ENCODE measurements at regions not wholly inside any gene's neighbourhood (a gene's known extent, or its start where the extent isn't known, plus 50 kb on each side); places are given as distances from the start of the nearest gene placed in this dataset.

DNA sequence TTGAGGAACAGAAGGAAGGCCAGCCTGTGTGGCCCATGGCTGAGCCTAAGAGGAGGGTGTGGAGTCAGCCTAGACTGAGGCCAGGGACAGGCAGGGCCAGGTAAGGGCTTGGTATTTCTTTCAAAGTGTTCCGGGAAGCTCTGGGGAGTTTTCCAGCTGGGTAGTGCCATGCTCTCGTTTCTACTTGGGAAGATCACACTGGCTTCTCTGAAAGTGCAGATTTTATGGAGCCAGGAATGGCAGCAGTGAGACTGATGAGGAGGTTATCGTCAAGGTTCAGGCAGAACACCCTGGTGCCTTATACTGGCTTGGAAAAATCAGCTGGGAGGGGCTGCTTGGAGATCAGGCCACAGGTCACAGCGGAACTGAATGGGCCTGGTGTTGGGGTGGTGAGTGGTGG is 245.1 kb downstream of the SOX11 start:
- TF ChIP-seq, protein P1, sequence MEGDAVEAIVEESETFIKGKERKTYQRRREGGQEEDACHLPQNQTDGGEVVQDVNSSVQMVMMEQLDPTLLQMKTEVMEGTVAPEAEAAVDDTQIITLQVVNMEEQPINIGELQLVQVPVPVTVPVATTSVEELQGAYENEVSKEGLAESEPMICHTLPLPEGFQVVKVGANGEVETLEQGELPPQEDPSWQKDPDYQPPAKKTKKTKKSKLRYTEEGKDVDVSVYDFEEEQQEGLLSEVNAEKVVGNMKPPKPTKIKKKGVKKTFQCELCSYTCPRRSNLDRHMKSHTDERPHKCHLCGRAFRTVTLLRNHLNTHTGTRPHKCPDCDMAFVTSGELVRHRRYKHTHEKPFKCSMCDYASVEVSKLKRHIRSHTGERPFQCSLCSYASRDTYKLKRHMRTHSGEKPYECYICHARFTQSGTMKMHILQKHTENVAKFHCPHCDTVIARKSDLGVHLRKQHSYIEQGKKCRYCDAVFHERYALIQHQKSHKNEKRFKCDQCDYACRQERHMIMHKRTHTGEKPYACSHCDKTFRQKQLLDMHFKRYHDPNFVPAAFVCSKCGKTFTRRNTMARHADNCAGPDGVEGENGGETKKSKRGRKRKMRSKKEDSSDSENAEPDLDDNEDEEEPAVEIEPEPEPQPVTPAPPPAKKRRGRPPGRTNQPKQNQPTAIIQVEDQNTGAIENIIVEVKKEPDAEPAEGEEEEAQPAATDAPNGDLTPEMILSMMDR (IDR thresholded peaks at IDR 0.05; ENCODE audit: borderline replicate concordance, extremely low read depth, low read length, poor library complexity, severe bottlenecking), result no peak
- no peak for TF ChIP-seq EZH2 (IDR thresholded peaks at IDR 0.05; ENCODE audit: borderline replicate concordance, low read depth, low read length, severe bottlenecking)
